Kidney (tissue), 13 donors: ENCODE measurements at regions not wholly inside any gene's neighbourhood (a gene's known extent, or its start where the extent isn't known, plus 50 kb on each side); places are given as distances from the start of the nearest gene placed in this dataset.

ENCODE experiments used
- DNase-seq, 5 donors: peaks; one replicate each; pipeline ENCODE4 v3.0.0-alpha.2; 2013 to 2020
- FAIRE-seq: peaks from 2 replicates; lab custom pipeline; 2012; peaks lifted over from hg19 to GRCh38; lab: Jason Lieb, UNC
- H3K27ac ChIP-seq, 2 donors: one replicate each; pipeline ENCODE4 v1.7.0; 2013; ENCODE audit warnings: low read depth in 2 of 2, low read length in 2 of 2, inconsistent platforms in 1 of 2
- H3K27me3 ChIP-seq: one replicate; pipeline ENCODE4 v1.7.1; 2013; ENCODE audit warnings: low read length, inconsistent platforms; ENCODE audit not compliant: control insufficient read depth, insufficient read depth
- H3K36me3 ChIP-seq, 3 donors: one replicate each; pipeline versions ENCODE4 v1.7.0 to v1.7.1; 2013; ENCODE audit warnings: low read length in 3 of 3, control low read depth in 1 of 3, inconsistent platforms in 1 of 3; ENCODE audit not compliant: insufficient read depth in 3 of 3, control insufficient read depth in 2 of 3
- H3K4me1 ChIP-seq, 3 donors: one replicate each; pipeline versions ENCODE4 v1.7.0 to v1.7.1; 2013; ENCODE audit warnings: low read length in 3 of 3, inconsistent platforms in 1 of 3, low read depth in 1 of 3; ENCODE audit not compliant: control insufficient read depth in 2 of 3, insufficient read depth in 2 of 3
- H3K4me3 ChIP-seq, 3 donors: one replicate each; pipeline versions ENCODE4 v1.7.0 to v1.8.1; 2013; ENCODE audit warnings: low read length in 3 of 3, control low read depth in 1 of 3, inconsistent platforms in 1 of 3
- H3K9ac ChIP-seq, 3 donors: one replicate each; pipeline versions ENCODE4 v1.7.0 to v1.7.1; 2013; ENCODE audit warnings: low read length in 3 of 3, control low read depth in 1 of 3, inconsistent platforms in 1 of 3
- H3K9me3 ChIP-seq, 3 donors: one replicate each; pipeline versions ENCODE4 v1.7.0 to v1.7.1; 2013; ENCODE audit warnings: low read length in 3 of 3, control low read depth in 1 of 3, inconsistent platforms in 1 of 3; ENCODE audit not compliant: control insufficient read depth in 2 of 3, insufficient read depth in 1 of 3
- CTCF ChIP-seq: IDR thresholded peaks from 3 replicates; pipeline ENCODE4 v1.5.1; 2012; ENCODE audit warnings: mild to moderate bottlenecking, moderate library complexity, borderline replicate concordance; ENCODE audit not compliant: insufficient read depth; ENCODE audit errors: extremely low read depth
- intact Hi-C: fragments of 100-400 bp; cut with DNase I; formaldehyde crosslinking; loops from one replicate; pipeline ENCODE4 v1.11.1; 2022
- donor health status: control.
- donor health status: control.
- donor health status: control.
- donor health status: control.
- donor health status: control.
- donor health status: DM: yes; HTN: yes; CAD: no.
- donor health status: Normal renal cell carcinoma (clear cell type).

GRCh38 chr6:141347906-141348492 is 784.7 kb upstream of the GJE1 start:
- H3K4me1 ChIP-seq, result no peaks in the 10 kb centered on the region
- FAIRE-seq (no peak), DNase-seq (no peak)
- H3K4me3 ChIP-seq, result no peak overlapping the region
- no peak for TF ChIP-seq CTCF
- no peaks in the 10 kb centered on the region for H3K36me3 ChIP-seq
- H3K27ac ChIP-seq, result no peak overlapping the region
- no peaks in the 10 kb centered on the region for H3K27me3 ChIP-seq
- H3K9ac ChIP-seq, result no peak overlapping the region
- H3K9me3 ChIP-seq, result no peaks in the 10 kb centered on the region
- intact Hi-C loops, result no loop called here

- Histone ChIP-seq H3K27me3 (no peaks in the 10 kb centered on the region), H3K4me3 (no peak overlapping the region), H3K9ac (no peak overlapping the region), H3K9me3 (no peaks in the 10 kb centered on the region), H3K36me3 (no peaks in the 10 kb centered on the region), H3K27ac (no peak overlapping the region), H3K4me1 (no peaks in the 10 kb centered on the region)
- TF ChIP-seq CTCF, result no peak
- intact Hi-C loops, result no loop called here
- DNase-seq, result no peak
- no peak for FAIRE-seq
Observed at GRCh38 chr6:141347086-141347485, 785.6 kb upstream of the GJE1 start.

- H3K9ac ChIP-seq, result no peak overlapping the region
- FAIRE-seq (no peak), DNase-seq (no peak)
- no peaks in the 10 kb centered on the region for H3K4me1 ChIP-seq
- H3K27me3 ChIP-seq, result no peaks in the 10 kb centered on the region
- TF ChIP-seq CTCF, result no peak
- intact Hi-C loops, result no loop called here
- H3K36me3 ChIP-seq, result no peaks in the 10 kb centered on the region
- H3K9me3 ChIP-seq, result no peaks in the 10 kb centered on the region
- no peak overlapping the region for H3K4me3 ChIP-seq
- H3K27ac ChIP-seq, result no peak overlapping the region
Observed at GRCh38 chr6:141346535-141346934, 786.2 kb upstream of the GJE1 start.

GRCh38 chr6:141337191-141337590 is 795.5 kb upstream of the GJE1 start:
- Histone ChIP-seq H3K27me3 (no peaks in the 10 kb centered on the region), H3K9ac (no peak overlapping the region), H3K9me3 (no peaks in the 10 kb centered on the region), H3K4me1 (no peaks in the 10 kb centered on the region), H3K36me3 (no peaks in the 10 kb centered on the region), H3K4me3 (no peak overlapping the region), H3K27ac (no peak overlapping the region)
- TF ChIP-seq CTCF, result no peak
- no peak for DNase-seq
- no peak for FAIRE-seq
- intact Hi-C loops, result no loop called here
